ENCODE measurements at regions not wholly inside any gene's neighbourhood (a gene's known extent, or its start where the extent isn't known, plus 50 kb on each side); places are given as distances from the start of the nearest gene placed in this dataset.

DNA sequence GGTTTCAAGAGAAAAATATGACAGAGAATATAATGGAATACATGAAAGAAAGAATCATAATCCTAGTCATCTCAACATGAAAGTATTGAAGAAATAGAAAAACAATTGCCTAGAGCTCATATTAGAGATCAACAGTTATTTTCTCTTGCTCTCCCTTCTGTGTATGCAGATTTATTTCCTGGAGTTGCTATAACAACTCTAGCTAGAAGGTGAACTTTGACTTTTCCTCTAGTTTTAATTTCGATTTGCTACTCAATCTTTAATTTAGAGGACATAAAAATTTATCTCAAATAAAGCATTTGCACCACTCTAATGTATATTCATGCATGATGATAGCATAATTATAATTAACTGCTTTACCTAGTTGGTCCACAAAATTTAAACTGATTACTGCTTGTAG lies 84.6 kb upstream of the PICALM start:
- TF ChIP-seq, protein P1, sequence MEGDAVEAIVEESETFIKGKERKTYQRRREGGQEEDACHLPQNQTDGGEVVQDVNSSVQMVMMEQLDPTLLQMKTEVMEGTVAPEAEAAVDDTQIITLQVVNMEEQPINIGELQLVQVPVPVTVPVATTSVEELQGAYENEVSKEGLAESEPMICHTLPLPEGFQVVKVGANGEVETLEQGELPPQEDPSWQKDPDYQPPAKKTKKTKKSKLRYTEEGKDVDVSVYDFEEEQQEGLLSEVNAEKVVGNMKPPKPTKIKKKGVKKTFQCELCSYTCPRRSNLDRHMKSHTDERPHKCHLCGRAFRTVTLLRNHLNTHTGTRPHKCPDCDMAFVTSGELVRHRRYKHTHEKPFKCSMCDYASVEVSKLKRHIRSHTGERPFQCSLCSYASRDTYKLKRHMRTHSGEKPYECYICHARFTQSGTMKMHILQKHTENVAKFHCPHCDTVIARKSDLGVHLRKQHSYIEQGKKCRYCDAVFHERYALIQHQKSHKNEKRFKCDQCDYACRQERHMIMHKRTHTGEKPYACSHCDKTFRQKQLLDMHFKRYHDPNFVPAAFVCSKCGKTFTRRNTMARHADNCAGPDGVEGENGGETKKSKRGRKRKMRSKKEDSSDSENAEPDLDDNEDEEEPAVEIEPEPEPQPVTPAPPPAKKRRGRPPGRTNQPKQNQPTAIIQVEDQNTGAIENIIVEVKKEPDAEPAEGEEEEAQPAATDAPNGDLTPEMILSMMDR (IDR thresholded peaks at IDR 0.05): no peak
- no peak for TF ChIP-seq POLR2A (IDR thresholded peaks at IDR 0.05)

All from transverse colon (tissue), 3 donors.